Heart right ventricle (tissue), 16 donors: ENCODE measurements at regions not wholly inside any gene's neighbourhood (a gene's known extent, or its start where the extent isn't known, plus 50 kb on each side); places are given as distances from the start of the nearest gene placed in this dataset.
A peak's percentile ranks its signal among the peaks of the same experiment; 100 is the strongest.

Experiments used
- ATAC-seq, 8 donors: fragments of 200-7000 bp; cut with Tn5 transposase; one replicate each; pipeline ENCODE4 v1.9.1; 2020; ENCODE audit warnings: mild to moderate bottlenecking in 8 of 8, moderate library complexity in 8 of 8, moderate number of reproducible peaks in 1 of 8
- DNase-seq, 2 donors: peaks; one replicate each; pipeline ENCODE4 v3.0.0-alpha.2; 2020
- H3K27ac ChIP-seq, 10 donors: fragments of 200-600 bp; sonication (generic) in 2 of 10; one replicate each; pipeline versions ENCODE4 v1.5.0 to v1.8.0; 2020 to 2022; ENCODE audit warnings: mild to moderate bottlenecking in 3 of 10
- H3K27me3 ChIP-seq, 7 donors: fragments of 200-600 bp; one replicate each; pipeline ENCODE4 v1.8.0; 2021 to 2022; ENCODE audit warnings: mild to moderate bottlenecking in 2 of 7
- H3K36me3 ChIP-seq, 9 donors: fragments of 200-600 bp; sonication (generic) in 1 of 9; one replicate each; pipeline versions ENCODE4 v1.5.0 to v1.8.0; 2020 to 2022; ENCODE audit warnings: mild to moderate bottlenecking in 2 of 9
- H3K4me1 ChIP-seq, 9 donors: fragments of 200-600 bp; sonication (generic) in 1 of 9; one replicate each; pipeline versions ENCODE4 v1.5.0 to v1.8.0; 2020 to 2022; ENCODE audit warnings: mild to moderate bottlenecking in 4 of 9
- H3K4me3 ChIP-seq, 10 donors: fragments of 200-600 bp; sonication (generic) in 2 of 10; one replicate each; pipeline versions ENCODE4 v1.5.0 to v1.8.0; 2020 to 2022; ENCODE audit warnings: mild to moderate bottlenecking in 7 of 10, moderate library complexity in 2 of 10
- H3K9me3 ChIP-seq, 11 donors: fragments of 200-600 bp in 10 of 11; sonication (generic) in 2 of 11; one replicate each; pipeline versions ENCODE4 v1.5.0 to v1.8.0; 2013 to 2022; ENCODE audit warnings: mild to moderate bottlenecking in 2 of 11, control low read depth in 1 of 11, moderate library complexity in 1 of 11
- WGBS, 2 donors: extraction: QIAGEN DNeasy Blood & Tissue Kit; methylation state at CpG; one replicate each; pipeline ENCODE4 v1.1.7; 2013; ENCODE audit warnings: inconsistent platforms in 1 of 2; 5-methylcytosine and 5-hydroxymethylcytosine counted together
- intact Hi-C, 10 donors: fragments of 100-400 bp; cut with DNase I; formaldehyde crosslinking; loops; one replicate each; pipeline versions ENCODE4 v1.11.1 to v1.14.2; 2022
- TF ChIP-seq, protein P1 (sequence below), 9 donors: fragments of 200-600 bp; sonication (generic) in 2 of 9; IDR thresholded peaks; one replicate each; pipeline versions ENCODE4 v1.5.0 to v1.8.0; 2021 to 2022; ENCODE audit warnings: antibody characterized with exemption in 9 of 9, mild to moderate bottlenecking in 5 of 9, moderate library complexity in 1 of 9
- donor health status: Arrhythmogenic right ventricular cardiomyopathy.
- donor health status: ischemic (EF 13 %, LVEDD 7.1; RV severe dilation, severe dysfunction).
- donor health status: healthy with polysubstance abuse.
- donor health status: DM: no; HTN: yes; CAD: no.
- donor health status: DM: no; HTN: no; CAD: no.
- donor health status: ischemic (EF 25% LVEDD 6.9; RV normal size, moderate dysfunction).
- donor health status: ischemic (EF 25% LVEDD 5.7; RV mildly dilated, moderate dysfunction).
- donor health status: healthy.
- donor health status: DM: yes; HTN: yes; CAD: no.
- donor health status: Ischemic cardiomyopathy.
- donor health status: ischemic (EF 35%, LVEDD 5.7; RV mildly dilated, moderate dysfunction).
- donor health status: nonischemic (EF 11% LVEDD 7.7; RV severe dilation, severe dysfunction).
- donor health status: DM: yes; HTN: yes; CAD: no.
- donor health status: PGD.
- donor health status: ischemic (EF 29% LVEDD 5.4; RV normal size, mild dysfunction).
- donor health status: nonischemic (EF 23%, LVEDD 6.1; RV moderate dilation, normal function).

DNA sequence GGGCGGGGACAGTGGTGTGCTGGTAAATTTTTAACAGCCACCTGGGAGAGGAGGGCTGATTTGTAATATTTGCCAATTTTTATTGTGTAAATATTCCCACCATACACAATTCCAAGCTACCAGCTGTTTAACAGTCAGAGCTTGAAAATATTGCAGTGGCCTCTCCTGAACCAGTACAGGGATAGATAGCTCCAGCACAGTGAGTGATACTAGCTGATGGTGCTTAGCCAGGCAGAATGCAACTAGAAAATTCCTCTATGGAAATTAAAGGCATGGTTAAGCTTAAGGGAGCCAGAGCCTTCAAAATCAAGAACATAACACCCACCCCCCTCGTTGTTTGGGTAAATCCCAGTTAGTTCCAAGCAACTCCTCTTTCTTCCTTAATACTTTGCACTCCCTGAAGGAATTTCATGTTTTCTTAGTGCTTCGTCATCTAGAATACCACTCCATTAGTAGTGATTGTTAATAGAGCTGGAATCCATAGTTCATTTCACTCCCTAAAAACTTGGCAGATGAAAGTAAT is 96.6 kb downstream of the CYB561 start:
- no peaks in the 10 kb centered on the region for H3K27me3 ChIP-seq
- ATAC-seq = peak in 4 of 8 donors; percentile 34 to 49 (median 38)
- WGBS, 2 donors = 81 to 88% methylated on average over 3 of the region's 3 CpGs
- TF ChIP-seq, protein P1, sequence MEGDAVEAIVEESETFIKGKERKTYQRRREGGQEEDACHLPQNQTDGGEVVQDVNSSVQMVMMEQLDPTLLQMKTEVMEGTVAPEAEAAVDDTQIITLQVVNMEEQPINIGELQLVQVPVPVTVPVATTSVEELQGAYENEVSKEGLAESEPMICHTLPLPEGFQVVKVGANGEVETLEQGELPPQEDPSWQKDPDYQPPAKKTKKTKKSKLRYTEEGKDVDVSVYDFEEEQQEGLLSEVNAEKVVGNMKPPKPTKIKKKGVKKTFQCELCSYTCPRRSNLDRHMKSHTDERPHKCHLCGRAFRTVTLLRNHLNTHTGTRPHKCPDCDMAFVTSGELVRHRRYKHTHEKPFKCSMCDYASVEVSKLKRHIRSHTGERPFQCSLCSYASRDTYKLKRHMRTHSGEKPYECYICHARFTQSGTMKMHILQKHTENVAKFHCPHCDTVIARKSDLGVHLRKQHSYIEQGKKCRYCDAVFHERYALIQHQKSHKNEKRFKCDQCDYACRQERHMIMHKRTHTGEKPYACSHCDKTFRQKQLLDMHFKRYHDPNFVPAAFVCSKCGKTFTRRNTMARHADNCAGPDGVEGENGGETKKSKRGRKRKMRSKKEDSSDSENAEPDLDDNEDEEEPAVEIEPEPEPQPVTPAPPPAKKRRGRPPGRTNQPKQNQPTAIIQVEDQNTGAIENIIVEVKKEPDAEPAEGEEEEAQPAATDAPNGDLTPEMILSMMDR (IDR thresholded peaks at IDR 0.05) = no peak
- intact Hi-C loops = no loop called here
- peak overlapping the region in 3 of 10 donors; percentile 1 to 29 (median 21) for H3K27ac ChIP-seq
- H3K4me1 ChIP-seq = no peaks in the 10 kb centered on the region
- no peak overlapping the region for H3K4me3 ChIP-seq
- no peak for DNase-seq
- no peaks in the 10 kb centered on the region for H3K9me3 ChIP-seq
- peaks cover 0 to 16% (median 0%) of the 10 kb centered on the region in 9 donors for H3K36me3 ChIP-seq

DNA sequence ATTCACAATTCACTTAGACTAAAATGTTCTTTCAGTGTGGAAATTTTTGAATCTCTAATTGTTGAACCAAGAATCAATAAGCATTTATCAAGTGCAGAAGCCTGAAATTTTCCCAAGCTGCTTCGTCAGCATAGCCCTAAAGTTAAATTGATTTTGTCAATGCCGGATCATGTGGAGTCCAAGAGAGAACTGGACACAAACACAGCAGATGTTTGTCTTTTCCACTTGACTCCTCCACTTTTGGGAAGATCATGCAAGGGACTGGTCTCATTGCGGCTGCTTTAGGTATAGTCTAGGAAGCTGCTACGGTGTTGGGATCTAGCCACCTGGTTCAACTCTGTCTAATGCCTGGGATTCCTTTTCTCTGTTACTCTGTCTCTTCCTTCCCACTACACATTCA is 95.7 kb downstream of the CYB561 start:
- peaks cover 0 to 21% (median 0%) of the 10 kb centered on the region in 9 donors for H3K36me3 ChIP-seq
- no peaks in the 10 kb centered on the region for H3K9me3 ChIP-seq
- H3K27ac ChIP-seq = peak overlapping the region in 2 of 10 donors; percentile 21 to 29
- ATAC-seq (no peak), DNase-seq (no peak)
- no peaks in the 10 kb centered on the region for H3K27me3 ChIP-seq
- intact Hi-C loops = loop anchor here in 1 of 10 donors (2.0 kb wide), 1 partner anchor 44 kb away; no protein-coding TSS in a partner anchor
- no peak overlapping the region for H3K4me3 ChIP-seq
- TF ChIP-seq, protein P1 (IDR thresholded peaks at IDR 0.05) = no peak
- no peaks in the 10 kb centered on the region for H3K4me1 ChIP-seq
- 90 to 91% methylated on average over 4 of the region's 4 CpGs for WGBS, 2 donors

DNA sequence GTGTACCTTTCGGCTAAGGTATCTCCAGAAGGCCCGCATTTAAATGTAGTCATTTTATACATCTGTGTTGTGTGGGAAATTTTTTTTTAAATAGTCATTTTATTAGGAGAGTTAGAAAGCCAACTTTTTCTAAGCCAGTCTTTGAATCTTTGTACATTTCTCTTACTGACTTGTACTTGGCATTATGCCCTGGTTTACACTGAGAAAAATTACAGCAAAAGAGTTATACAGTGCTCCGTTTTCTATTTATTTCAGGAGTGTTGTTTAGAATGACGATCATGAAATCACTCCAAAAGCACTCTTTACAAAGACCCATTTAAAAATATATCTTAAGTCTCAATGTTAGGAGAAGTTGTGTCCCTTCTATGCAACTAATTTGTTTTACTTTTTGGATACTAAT is 91.8 kb downstream of the CYB561 start:
- DNase-seq (no peak), ATAC-seq (no peak)
- H3K27ac ChIP-seq = peak overlapping the region in 1 of 10 donors; percentile 18
- intact Hi-C loops = no loop called here
- TF ChIP-seq, protein P1 (IDR thresholded peaks at IDR 0.05) = no peak
- peaks cover 0 to 16% (median 7%) of the 10 kb centered on the region in 9 donors for H3K4me1 ChIP-seq
- 80% methylated on average over 4 of the region's 4 CpGs for WGBS, 2 donors
- H3K27me3 ChIP-seq = no peaks in the 10 kb centered on the region
- H3K9me3 ChIP-seq = no peaks in the 10 kb centered on the region
- no peak overlapping the region for H3K4me3 ChIP-seq
- H3K36me3 ChIP-seq = peaks cover 0 to 27% (median 0%) of the 10 kb centered on the region in 9 donors

DNA sequence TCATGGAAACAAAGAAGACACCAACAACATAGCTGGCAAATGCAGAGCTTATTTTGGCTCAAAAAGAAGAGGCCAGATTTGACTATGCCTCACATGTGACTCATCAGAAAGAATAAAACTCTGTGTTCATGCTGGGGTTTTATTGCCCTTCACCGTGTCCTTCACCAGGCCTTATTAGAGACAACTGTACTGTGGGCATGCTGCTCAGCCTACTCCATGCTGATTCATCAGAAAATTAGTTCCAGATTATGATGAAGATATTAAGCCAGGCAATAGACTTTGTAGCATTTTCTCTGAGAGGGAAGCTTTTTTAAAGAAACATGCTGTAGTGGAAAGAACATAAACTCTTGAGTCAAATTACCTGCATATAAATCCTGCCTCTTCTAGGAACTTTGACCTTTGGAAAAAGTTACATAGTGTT is 89.8 kb downstream of the CYB561 start:
- WGBS, 2 donors = 63 to 68% methylated on average over 1 of the region's 1 CpG
- intact Hi-C loops = no loop called here
- Histone ChIP-seq H3K27me3 (no peaks in the 10 kb centered on the region), H3K4me3 (no peak overlapping the region), H3K27ac (peak overlapping the region in 4 of 10 donors; percentile 7 to 46 (median 24)), H3K4me1 (peaks cover 0 to 16% (median 7%) of the 10 kb centered on the region in 9 donors), H3K9me3 (no peaks in the 10 kb centered on the region), H3K36me3 (peaks cover 0 to 27% (median 0%) of the 10 kb centered on the region in 9 donors)
- TF ChIP-seq, protein P1 (IDR thresholded peaks at IDR 0.05) = no peak
- peak; percentile 42 to 79 (median 50) for ATAC-seq
- no peak for DNase-seq
